Activated CD4-positive, CD25-positive, alpha-beta regulatory T cell treated with anti-CD3 and anti-CD28 coated beads, Interleukin-2, amount 50 U/mL, for 24 hours (primary cell): ENCODE measurements at regions not wholly inside any gene's neighbourhood (a gene's known extent, or its start where the extent isn't known, plus 50 kb on each side); places are given as distances from the start of the nearest gene placed in this dataset.
"Not testable (repeated sequence)": the region's sequence is repeated elsewhere in the genome, so short reads cannot be mapped to it uniquely, and the experiment has no call there.

Experiments
- ATAC-seq, 2 donors: fragments of 150-1000 bp; cut with Tn5 transposase; one replicate each; pipeline ENCODE4 v1.10.0; 2021; ENCODE audit warnings: mild to moderate bottlenecking in 1 of 2, moderate library complexity in 1 of 2

- ATAC-seq = peak; percentile 56 to 73
Measured at GRCh38 chr19:14283813-14284520, 78.0 kb upstream of the ADGRL1 start.

- not testable (repeated sequence) for ATAC-seq
Measured at GRCh38 chr19:14279270-14279669, 73.3 kb upstream of the ADGRL1 start.

GRCh38 chr19:14277608-14278007, 71.6 kb upstream of the ADGRL1 start:
- no peak for ATAC-seq

GRCh38 chr19:14275823-14276222, 69.9 kb upstream of the ADGRL1 start:
- ATAC-seq = not testable (repeated sequence)

- no peak for ATAC-seq
Measured at GRCh38 chr19:14272623-14273022, 66.7 kb upstream of the ADGRL1 start.

- no peak for ATAC-seq
Measured at GRCh38 chr19:14271840-14272239, 65.9 kb upstream of the ADGRL1 start.

- not testable (repeated sequence) for ATAC-seq
Measured at GRCh38 chr19:14270557-14270956, 64.6 kb upstream of the ADGRL1 start.

GRCh38 chr19:14267224-14267741, 61.3 kb upstream of the ADGRL1 start:
- no peak for ATAC-seq

GRCh38 chr19:14266208-14266607, 60.2 kb upstream of the ADGRL1 start:
- ATAC-seq = not testable (repeated sequence)

- ATAC-seq = no peak
Measured at GRCh38 chr19:14265290-14266036, 59.5 kb upstream of the ADGRL1 start.

GRCh38 chr19:14255902-14256649, 50.1 kb upstream of the ADGRL1 start:
- ATAC-seq = peak; percentile 61 to 70
